ENCODE measurements at regions not wholly inside any gene's neighbourhood (a gene's known extent, or its start where the extent isn't known, plus 50 kb on each side); places are given as distances from the start of the nearest gene placed in this dataset.
"Not testable (repeated sequence)": the region's sequence is repeated elsewhere in the genome, so short reads cannot be mapped to it uniquely, and the experiment has no call there.

GRCh38 chr1:223023863-223024262, 119.2 kb downstream of the TLR5 start:
- H3K27ac ChIP-seq (ENCODE audit: low read length), result peak overlapping the region; percentile 19
- no peak overlapping the region for H3K4me3 ChIP-seq (ENCODE audit: low read length)
- no peak for ATAC-seq
- WGBS, result 92% methylated on average over 7 of the region's 7 CpGs
- DNase-seq, result no peak
- peaks cover 3% of the 10 kb centered on the region for H3K4me1 ChIP-seq (ENCODE audit: control insufficient read depth, insufficient read depth, low read length)
- H3K9me3 ChIP-seq (ENCODE audit: control insufficient read depth, low read length), result no peaks in the 10 kb centered on the region
- intact Hi-C loops (cut with DNase I), result no loop called here
- H3K27me3 ChIP-seq (ENCODE audit: control insufficient read depth, insufficient read depth), result no peaks in the 10 kb centered on the region

GRCh38 chr1:223024486-223024885, 118.6 kb downstream of the TLR5 start:
- H3K9me3 ChIP-seq (ENCODE audit: control insufficient read depth, low read length); H3K27ac ChIP-seq (ENCODE audit: low read length); intact Hi-C loops (cut with DNase I); H3K4me3 ChIP-seq (ENCODE audit: low read length); H3K27me3 ChIP-seq (ENCODE audit: control insufficient read depth, insufficient read depth); H3K4me1 ChIP-seq (ENCODE audit: control insufficient read depth, insufficient read depth, low read length); DNase-seq; ATAC-seq: not testable (repeated sequence)
- WGBS, result 85% methylated on average over 3 of the region's 5 CpGs

GRCh38 chr1:223025190-223025734, 117.8 kb downstream of the TLR5 start:
- H3K4me3 ChIP-seq (ENCODE audit: low read length); ATAC-seq; H3K9me3 ChIP-seq (ENCODE audit: control insufficient read depth, low read length); H3K4me1 ChIP-seq (ENCODE audit: control insufficient read depth, insufficient read depth, low read length); H3K27me3 ChIP-seq (ENCODE audit: control insufficient read depth, insufficient read depth); DNase-seq; H3K27ac ChIP-seq (ENCODE audit: low read length); intact Hi-C loops (cut with DNase I): not testable (repeated sequence)
- 66% methylated on average over 4 of the region's 4 CpGs for WGBS

- H3K4me3 ChIP-seq (ENCODE audit: low read length); DNase-seq; intact Hi-C loops (cut with DNase I); ATAC-seq; H3K9me3 ChIP-seq (ENCODE audit: control insufficient read depth, low read length); H3K27me3 ChIP-seq (ENCODE audit: control insufficient read depth, insufficient read depth); H3K4me1 ChIP-seq (ENCODE audit: control insufficient read depth, insufficient read depth, low read length); H3K27ac ChIP-seq (ENCODE audit: low read length): not testable (repeated sequence)
- 70% methylated on average over 5 of the region's 5 CpGs for WGBS
These were observed 116.4 kb downstream of the TLR5 start for GRCh38 chr1:223026639-223027038.

- intact Hi-C loops (cut with DNase I), result no loop called here
- Histone ChIP-seq H3K27me3 (ENCODE audit: control insufficient read depth, insufficient read depth) (no peaks in the 10 kb centered on the region), H3K4me3 (ENCODE audit: low read length) (no peak overlapping the region), H3K9me3 (ENCODE audit: control insufficient read depth, low read length) (no peaks in the 10 kb centered on the region), H3K27ac (ENCODE audit: low read length) (no peak overlapping the region), H3K4me1 (ENCODE audit: control insufficient read depth, insufficient read depth, low read length) (peaks cover 6% of the 10 kb centered on the region)
- DNase-seq (no peak), ATAC-seq (no peak)
- WGBS, result 89% methylated on average over 6 of the region's 6 CpGs
These were observed 112.9 kb downstream of the TLR5 start for GRCh38 chr1:223029985-223030769.

GRCh38 chr1:223030871-223031400, 112.1 kb downstream of the TLR5 start:
- peaks cover 6% of the 10 kb centered on the region for H3K4me1 ChIP-seq (ENCODE audit: control insufficient read depth, insufficient read depth, low read length)
- H3K27ac ChIP-seq (ENCODE audit: low read length), result no peak overlapping the region
- no peak overlapping the region for H3K4me3 ChIP-seq (ENCODE audit: low read length)
- intact Hi-C loops (cut with DNase I), result no loop called here
- WGBS, result 86% methylated on average over 8 of the region's 8 CpGs
- no peaks in the 10 kb centered on the region for H3K9me3 ChIP-seq (ENCODE audit: control insufficient read depth, low read length)
- no peaks in the 10 kb centered on the region for H3K27me3 ChIP-seq (ENCODE audit: control insufficient read depth, insufficient read depth)
- no peak for ATAC-seq
- DNase-seq, result no peak

GRCh38 chr1:223031733-223032601, 111.1 kb downstream of the TLR5 start:
- DNase-seq (peak; percentile 74 to 85 (median 77)), ATAC-seq (peak; percentile 88 to 95)
- intact Hi-C loops (cut with DNase I), result no loop called here
- 62% methylated on average over 11 of the region's 11 CpGs for WGBS
- Histone ChIP-seq H3K4me1 (ENCODE audit: control insufficient read depth, insufficient read depth, low read length) (peaks cover 6% of the 10 kb centered on the region), H3K9me3 (ENCODE audit: control insufficient read depth, low read length) (no peaks in the 10 kb centered on the region), H3K27me3 (ENCODE audit: control insufficient read depth, insufficient read depth) (no peaks in the 10 kb centered on the region), H3K4me3 (ENCODE audit: low read length) (no peak overlapping the region), H3K27ac (ENCODE audit: low read length) (peak overlapping the region; percentile 67)

GRCh38 chr1:223033658-223034057, 109.4 kb downstream of the TLR5 start:
- H3K4me1 ChIP-seq (ENCODE audit: control insufficient read depth, insufficient read depth, low read length), result peaks cover 6% of the 10 kb centered on the region
- H3K4me3 ChIP-seq (ENCODE audit: low read length), result no peak overlapping the region
- 68% methylated on average over 3 of the region's 3 CpGs for WGBS
- intact Hi-C loops (cut with DNase I), result no loop called here
- no peaks in the 10 kb centered on the region for H3K27me3 ChIP-seq (ENCODE audit: control insufficient read depth, insufficient read depth)
- no peaks in the 10 kb centered on the region for H3K9me3 ChIP-seq (ENCODE audit: control insufficient read depth, low read length)
- H3K27ac ChIP-seq (ENCODE audit: low read length), result no peak overlapping the region
- DNase-seq (no peak), ATAC-seq (no peak)

- no peak overlapping the region for H3K4me3 ChIP-seq (ENCODE audit: low read length)
- H3K27ac ChIP-seq (ENCODE audit: low read length), result no peak overlapping the region
- no peaks in the 10 kb centered on the region for H3K9me3 ChIP-seq (ENCODE audit: control insufficient read depth, low read length)
- H3K27me3 ChIP-seq (ENCODE audit: control insufficient read depth, insufficient read depth), result no peaks in the 10 kb centered on the region
- intact Hi-C loops (cut with DNase I), result no loop called here
- ATAC-seq (no peak), DNase-seq (no peak)
- WGBS, result 91% methylated on average over 5 of the region's 5 CpGs
- H3K4me1 ChIP-seq (ENCODE audit: control insufficient read depth, insufficient read depth, low read length), result peaks cover 6% of the 10 kb centered on the region
These were observed 108.7 kb downstream of the TLR5 start for GRCh38 chr1:223034270-223034798.

- no peak overlapping the region for H3K27ac ChIP-seq (ENCODE audit: low read length)
- WGBS, result 69% methylated on average over 11 of the region's 11 CpGs
- ATAC-seq (no peak), DNase-seq (no peak)
- H3K9me3 ChIP-seq (ENCODE audit: control insufficient read depth, low read length), result no peaks in the 10 kb centered on the region
- no peak overlapping the region for H3K4me3 ChIP-seq (ENCODE audit: low read length)
- no peaks in the 10 kb centered on the region for H3K27me3 ChIP-seq (ENCODE audit: control insufficient read depth, insufficient read depth)
- H3K4me1 ChIP-seq (ENCODE audit: control insufficient read depth, insufficient read depth, low read length), result peaks cover 6% of the 10 kb centered on the region
- intact Hi-C loops (cut with DNase I), result no loop called here
These were observed 107.1 kb downstream of the TLR5 start for GRCh38 chr1:223035724-223036478.

All from right cardiac atrium (tissue), 5 donors.